C4-2B (cell line): ENCODE measurements at regions not wholly inside any gene's neighbourhood (a gene's known extent, or its start where the extent isn't known, plus 50 kb on each side); places are given as distances from the start of the nearest gene placed in this dataset.
A peak's percentile ranks its signal among the peaks of the same experiment; 100 is the strongest.

Experiments
- ZFX ChIP-seq: fragments of 450-650 bp; IDR thresholded peaks from 2 replicates; pipeline ENCODE4 v1.6.1; 2017
- TF ChIP-seq, protein P1 (sequence below): fragments of 450-650 bp; conservative IDR thresholded peaks from 2 replicates; pipeline ENCODE4 v1.5.1; 2017; ENCODE audit warnings: mild to moderate bottlenecking

GRCh38 chr2:2698182-2699120 is 367.4 kb upstream of the MYT1L start:
- TF ChIP-seq, protein P1, sequence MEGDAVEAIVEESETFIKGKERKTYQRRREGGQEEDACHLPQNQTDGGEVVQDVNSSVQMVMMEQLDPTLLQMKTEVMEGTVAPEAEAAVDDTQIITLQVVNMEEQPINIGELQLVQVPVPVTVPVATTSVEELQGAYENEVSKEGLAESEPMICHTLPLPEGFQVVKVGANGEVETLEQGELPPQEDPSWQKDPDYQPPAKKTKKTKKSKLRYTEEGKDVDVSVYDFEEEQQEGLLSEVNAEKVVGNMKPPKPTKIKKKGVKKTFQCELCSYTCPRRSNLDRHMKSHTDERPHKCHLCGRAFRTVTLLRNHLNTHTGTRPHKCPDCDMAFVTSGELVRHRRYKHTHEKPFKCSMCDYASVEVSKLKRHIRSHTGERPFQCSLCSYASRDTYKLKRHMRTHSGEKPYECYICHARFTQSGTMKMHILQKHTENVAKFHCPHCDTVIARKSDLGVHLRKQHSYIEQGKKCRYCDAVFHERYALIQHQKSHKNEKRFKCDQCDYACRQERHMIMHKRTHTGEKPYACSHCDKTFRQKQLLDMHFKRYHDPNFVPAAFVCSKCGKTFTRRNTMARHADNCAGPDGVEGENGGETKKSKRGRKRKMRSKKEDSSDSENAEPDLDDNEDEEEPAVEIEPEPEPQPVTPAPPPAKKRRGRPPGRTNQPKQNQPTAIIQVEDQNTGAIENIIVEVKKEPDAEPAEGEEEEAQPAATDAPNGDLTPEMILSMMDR, result peak; percentile 56
- no peak for TF ChIP-seq ZFX
